MM.1S (cell line): ENCODE measurements at regions not wholly inside any gene's neighbourhood (a gene's known extent, or its start where the extent isn't known, plus 50 kb on each side); places are given as distances from the start of the nearest gene placed in this dataset.

ENCODE experiments used
- DNase-seq: peaks from one replicate; pipeline ENCODE4 v3.0.0-alpha.2; 2015
- H2AFZ ChIP-seq: fragments of 300-600 bp; sonication (generic); 2 replicates; pipeline ENCODE4 v1.6.0; 2016; ENCODE audit warnings: antibody characterized with exemption, low read length
- H3F3A ChIP-seq: fragments of 300-600 bp; sonication (generic); 2 replicates; pipeline ENCODE4 v1.6.1; 2016; ENCODE audit warnings: mild to moderate bottlenecking, antibody characterized with exemption, low read length, moderate library complexity, mixed read lengths; ENCODE audit not compliant: insufficient read depth
- H3K27ac ChIP-seq: fragments of 300-600 bp; sonication (generic); 2 replicates; pipeline ENCODE4 v1.5.1; 2016; ENCODE audit warnings: mild to moderate bottlenecking, low read length
- H3K27me3 ChIP-seq: fragments of 300-600 bp; sonication (generic); replicated peaks from 2 replicates; pipeline ENCODE4 v1.6.0; 2016; ENCODE audit warnings: low read length; ENCODE audit not compliant: insufficient read depth
- H3K36me3 ChIP-seq: fragments of 300-600 bp; sonication (generic); replicated peaks from 2 replicates; pipeline ENCODE4 v1.6.1; 2016; ENCODE audit warnings: mild to moderate bottlenecking, low read length, mixed read lengths; ENCODE audit not compliant: insufficient read depth
- H3K4me1 ChIP-seq: fragments of 300-600 bp; sonication (generic); 2 replicates; pipeline ENCODE4 v1.6.1; 2016; ENCODE audit warnings: low read length, mixed read lengths
- H3K4me2 ChIP-seq: fragments of 300-600 bp; sonication (generic); 2 replicates; pipeline ENCODE4 v1.6.0; 2016; ENCODE audit warnings: low read depth, low read length
- H3K4me3 ChIP-seq: fragments of 300-600 bp; sonication (generic); 2 replicates; pipeline ENCODE4 v1.5.1; 2016; ENCODE audit warnings: low read length, mixed read lengths
- H3K79me2 ChIP-seq: fragments of 300-600 bp; sonication (generic); 2 replicates; pipeline ENCODE4 v1.6.1; 2016; ENCODE audit warnings: mixed run types, low read length, mixed read lengths
- H3K9ac ChIP-seq: fragments of 300-600 bp; sonication (generic); 2 replicates; pipeline ENCODE4 v1.6.1; 2016; ENCODE audit warnings: low read length, mixed read lengths
- H3K9me2 ChIP-seq: fragments of 300-600 bp; sonication (generic); replicated peaks from 2 replicates; pipeline ENCODE4 v1.6.1; 2016; ENCODE audit warnings: mild to moderate bottlenecking, low read length, mixed read lengths; ENCODE audit not compliant: insufficient read depth
- H3K9me3 ChIP-seq: fragments of 300-600 bp; sonication (generic); replicated peaks from 2 replicates; pipeline ENCODE4 v1.6.1; 2016; ENCODE audit warnings: mild to moderate bottlenecking, low read length, mixed read lengths; ENCODE audit not compliant: insufficient read depth
- H4K20me1 ChIP-seq: fragments of 300-600 bp; sonication (generic); 2 replicates; pipeline ENCODE4 v1.6.1; 2016; ENCODE audit warnings: mild to moderate bottlenecking, low read length, moderate library complexity, mixed read lengths; ENCODE audit not compliant: insufficient read depth
- EZH2 ChIP-seq: fragments of 300-600 bp; sonication (generic); optimal IDR thresholded peaks from 2 replicates; pipeline ENCODE3; 2017; ENCODE audit warnings: low read depth, mild to moderate bottlenecking, antibody characterized with exemption, low read length, mixed read lengths
- EZH2phosphoT487 ChIP-seq: fragments of 300-600 bp; sonication (generic); IDR thresholded peaks from 2 replicates; pipeline ENCODE4 v1.6.1; 2018; ENCODE audit warnings: antibody characterized with exemption, low read length
- TF ChIP-seq, protein P1 (sequence below): fragments of 300-600 bp; sonication (generic); IDR thresholded peaks from 2 replicates; pipeline ENCODE4 v1.5.1; 2016; ENCODE audit warnings: antibody characterized with exemption, low read length, mixed read lengths

DNA sequence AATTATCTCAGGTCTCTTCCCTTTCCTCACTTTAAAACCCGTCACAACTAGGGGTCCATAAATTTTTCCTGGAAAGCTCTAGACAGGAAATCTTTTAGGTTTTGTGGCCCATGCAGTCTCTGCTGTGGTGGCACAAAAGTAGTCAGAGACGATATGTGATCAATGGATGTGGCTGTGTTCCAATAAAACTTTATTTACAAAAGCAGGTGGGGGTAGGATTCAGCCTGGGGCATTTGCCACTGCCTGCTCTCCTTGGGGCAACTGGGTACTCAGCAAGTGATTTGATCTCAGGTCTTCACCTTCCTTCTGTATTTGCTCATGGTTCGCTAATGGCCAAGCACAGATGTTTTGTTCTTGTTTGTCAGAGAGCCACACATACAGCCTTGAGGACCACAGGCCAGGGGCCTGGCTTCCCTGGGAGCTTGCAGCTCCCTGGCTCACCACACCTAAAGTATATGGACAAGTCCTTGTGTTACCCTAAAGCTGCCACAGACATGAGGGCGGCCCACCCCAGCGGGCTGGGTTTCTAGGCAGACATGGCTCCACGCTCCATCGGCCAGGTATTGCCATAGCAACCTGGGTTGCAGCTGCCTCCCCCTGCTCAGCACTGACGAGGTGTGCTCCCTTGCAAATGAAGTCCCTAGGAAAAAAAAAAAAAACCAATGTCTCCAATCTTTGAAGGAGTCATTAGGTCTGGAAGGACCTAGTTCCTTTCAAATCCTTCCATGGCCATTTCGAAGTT lies 89.7 kb upstream of the YWHAQ start:
- Histone ChIP-seq H3K4me3 (no peak overlapping the region), H3K36me3 (no peaks in the 10 kb centered on the region), H3F3A (no peaks in the 10 kb centered on the region), H3K4me2 (no peak overlapping the region), H3K27me3 (no peaks in the 10 kb centered on the region), H3K79me2 (no peaks in the 10 kb centered on the region), H3K27ac (no peak overlapping the region), H2AFZ (no peak overlapping the region), H3K4me1 (no peaks in the 10 kb centered on the region), H3K9ac (no peak overlapping the region), H3K9me2 (no peaks in the 10 kb centered on the region), H3K9me3 (no peaks in the 10 kb centered on the region), H4K20me1 (no peaks in the 10 kb centered on the region)
- TF ChIP-seq, protein P1, sequence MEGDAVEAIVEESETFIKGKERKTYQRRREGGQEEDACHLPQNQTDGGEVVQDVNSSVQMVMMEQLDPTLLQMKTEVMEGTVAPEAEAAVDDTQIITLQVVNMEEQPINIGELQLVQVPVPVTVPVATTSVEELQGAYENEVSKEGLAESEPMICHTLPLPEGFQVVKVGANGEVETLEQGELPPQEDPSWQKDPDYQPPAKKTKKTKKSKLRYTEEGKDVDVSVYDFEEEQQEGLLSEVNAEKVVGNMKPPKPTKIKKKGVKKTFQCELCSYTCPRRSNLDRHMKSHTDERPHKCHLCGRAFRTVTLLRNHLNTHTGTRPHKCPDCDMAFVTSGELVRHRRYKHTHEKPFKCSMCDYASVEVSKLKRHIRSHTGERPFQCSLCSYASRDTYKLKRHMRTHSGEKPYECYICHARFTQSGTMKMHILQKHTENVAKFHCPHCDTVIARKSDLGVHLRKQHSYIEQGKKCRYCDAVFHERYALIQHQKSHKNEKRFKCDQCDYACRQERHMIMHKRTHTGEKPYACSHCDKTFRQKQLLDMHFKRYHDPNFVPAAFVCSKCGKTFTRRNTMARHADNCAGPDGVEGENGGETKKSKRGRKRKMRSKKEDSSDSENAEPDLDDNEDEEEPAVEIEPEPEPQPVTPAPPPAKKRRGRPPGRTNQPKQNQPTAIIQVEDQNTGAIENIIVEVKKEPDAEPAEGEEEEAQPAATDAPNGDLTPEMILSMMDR: no peak
- no peak for TF ChIP-seq EZH2phosphoT487
- TF ChIP-seq EZH2: no peak
- DNase-seq: no peak

DNA sequence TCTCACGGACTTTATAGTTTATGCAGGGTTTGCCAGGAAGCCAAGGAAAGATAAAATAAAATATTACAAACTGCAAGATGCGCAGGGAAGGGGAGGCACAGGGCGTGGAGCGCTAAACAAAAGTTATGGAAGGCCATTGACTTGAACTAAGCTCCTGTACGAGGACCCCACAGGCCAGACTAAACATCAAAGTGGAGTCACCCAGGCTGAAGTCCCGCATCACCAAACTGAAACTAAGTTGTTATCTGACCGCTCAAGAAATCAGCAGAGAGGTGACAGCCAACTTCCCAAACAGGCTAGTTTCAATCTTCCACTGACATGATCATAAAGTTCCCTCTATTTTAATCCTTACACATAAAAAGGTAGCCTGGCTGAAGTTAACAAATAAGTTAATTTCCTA lies 90.5 kb upstream of the YWHAQ start:
- no peak overlapping the region for H3K4me2 ChIP-seq
- no peak overlapping the region for H3K4me3 ChIP-seq
- TF ChIP-seq EZH2: no peak
- TF ChIP-seq, protein P1: no peak
- TF ChIP-seq EZH2phosphoT487: no peak

DNA sequence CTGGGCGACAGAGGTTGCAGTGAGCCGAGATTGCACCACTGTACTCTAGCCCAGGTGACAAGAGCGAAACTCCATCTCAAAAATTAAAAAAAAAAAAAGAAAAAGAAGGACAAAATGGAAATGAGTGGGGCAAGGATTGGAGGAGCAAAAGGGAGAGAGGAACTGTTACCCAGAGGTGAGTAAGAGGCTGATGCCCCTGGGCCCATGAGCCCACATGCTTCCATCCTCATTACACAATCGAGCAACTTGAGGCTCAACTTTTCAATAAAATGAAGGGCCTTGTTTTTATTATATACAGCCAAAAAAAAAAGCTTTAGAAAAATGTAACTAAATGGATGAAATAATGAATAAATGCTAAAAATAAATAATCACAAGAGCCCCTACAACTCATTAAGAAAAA lies 91.7 kb upstream of the YWHAQ start:
- H3K9ac ChIP-seq: no peak overlapping the region
- no peak overlapping the region for H3K4me2 ChIP-seq
- H3K27me3 ChIP-seq: no peaks in the 10 kb centered on the region
- DNase-seq: no peak
- H3K9me3 ChIP-seq: no peaks in the 10 kb centered on the region
- TF ChIP-seq, protein P1: no peak
- TF ChIP-seq EZH2phosphoT487: no peak
- TF ChIP-seq EZH2: no peak
- H3K9me2 ChIP-seq: no peaks in the 10 kb centered on the region
- no peak overlapping the region for H3K4me3 ChIP-seq
- no peaks in the 10 kb centered on the region for H3K79me2 ChIP-seq
- no peak overlapping the region for H2AFZ ChIP-seq
- H3K36me3 ChIP-seq: no peaks in the 10 kb centered on the region
- no peaks in the 10 kb centered on the region for H4K20me1 ChIP-seq
- H3K27ac ChIP-seq: no peak overlapping the region
- H3F3A ChIP-seq: no peaks in the 10 kb centered on the region
- no peaks in the 10 kb centered on the region for H3K4me1 ChIP-seq

More for the DNA sequence above, 90.5 kb upstream of the YWHAQ start:
- H3K9ac ChIP-seq: no peak overlapping the region
- H3F3A ChIP-seq: no peaks in the 10 kb centered on the region
- H3K9me2 ChIP-seq: no peaks in the 10 kb centered on the region
- H3K79me2 ChIP-seq: no peaks in the 10 kb centered on the region
- H2AFZ ChIP-seq: no peak overlapping the region
- H3K36me3 ChIP-seq: no peaks in the 10 kb centered on the region
- no peaks in the 10 kb centered on the region for H3K27me3 ChIP-seq
- no peaks in the 10 kb centered on the region for H3K4me1 ChIP-seq
- no peak for DNase-seq
- H3K27ac ChIP-seq: no peak overlapping the region
- H3K9me3 ChIP-seq: no peaks in the 10 kb centered on the region
- no peaks in the 10 kb centered on the region for H4K20me1 ChIP-seq
